ENCODE measurements at regions not wholly inside any gene's neighbourhood (a gene's known extent, or its start where the extent isn't known, plus 50 kb on each side); places are given as distances from the start of the nearest gene placed in this dataset.

- no peaks in the 10 kb centered on the region for H3K9me3 Mint-ChIP-seq
- no peak for DNase-seq
- CTCF ChIA-PET, result no interaction called here
- H3K4me3 Mint-ChIP-seq, result no peak overlapping the region
- H3K27me3 Mint-ChIP-seq, result no peaks in the 10 kb centered on the region
- no peaks in the 10 kb centered on the region for H3K36me3 Mint-ChIP-seq (ENCODE audit: low read depth)
- POLR2A ChIA-PET, result no interaction called here
- no peak overlapping the region for H3K27ac Mint-ChIP-seq
- H3K4me1 Mint-ChIP-seq, result no peaks in the 10 kb centered on the region
Observed at GRCh38 chr11:19598456-19598855, 114.2 kb upstream of the NAV2 start.

GRCh38 chr11:19597876-19598275, 114.8 kb upstream of the NAV2 start:
- H3K9me3 Mint-ChIP-seq, result no peaks in the 10 kb centered on the region
- peaks cover 3% of the 10 kb centered on the region for H3K27me3 Mint-ChIP-seq
- H3K27ac Mint-ChIP-seq, result no peak overlapping the region
- H3K36me3 Mint-ChIP-seq (ENCODE audit: low read depth), result no peaks in the 10 kb centered on the region
- H3K4me3 Mint-ChIP-seq, result no peak overlapping the region
- no peak for DNase-seq
- CTCF ChIA-PET, result no interaction called here
- H3K4me1 Mint-ChIP-seq, result no peaks in the 10 kb centered on the region
- POLR2A ChIA-PET, result no interaction called here

- Mint-ChIP-seq H3K4me1 (no peaks in the 10 kb centered on the region), H3K36me3 (ENCODE audit: low read depth) (no peaks in the 10 kb centered on the region), H3K27me3 (peaks cover 5% of the 10 kb centered on the region), H3K27ac (no peak overlapping the region), H3K4me3 (no peak overlapping the region), H3K9me3 (no peaks in the 10 kb centered on the region)
- CTCF ChIA-PET, result no interaction called here
- POLR2A ChIA-PET, result no interaction called here
- no peak for DNase-seq
Observed at GRCh38 chr11:19597206-19597605, 115.4 kb upstream of the NAV2 start.

GRCh38 chr11:19595840-19596751, 116.5 kb upstream of the NAV2 start:
- no peak overlapping the region for H3K4me3 Mint-ChIP-seq
- ChIA-PET CTCF (no interaction called here), POLR2A (interaction anchor here (0.6 kb wide), 1 partner anchor 139 kb away, joined by 3 read pairs; no protein-coding TSS in a partner anchor)
- H3K4me1 Mint-ChIP-seq, result no peaks in the 10 kb centered on the region
- no peak for DNase-seq
- H3K27me3 Mint-ChIP-seq, result peaks cover 11% of the 10 kb centered on the region
- no peak overlapping the region for H3K27ac Mint-ChIP-seq
- no peaks in the 10 kb centered on the region for H3K9me3 Mint-ChIP-seq
- no peaks in the 10 kb centered on the region for H3K36me3 Mint-ChIP-seq (ENCODE audit: low read depth)

GRCh38 chr11:19595499-19595839, 117.2 kb upstream of the NAV2 start:
- Mint-ChIP-seq H3K4me1 (no peaks in the 10 kb centered on the region), H3K27ac (no peak overlapping the region), H3K4me3 (no peak overlapping the region), H3K27me3 (peaks cover 11% of the 10 kb centered on the region), H3K36me3 (ENCODE audit: low read depth) (no peaks in the 10 kb centered on the region), H3K9me3 (no peaks in the 10 kb centered on the region)
- DNase-seq, result no peak
- ChIA-PET POLR2A (no interaction called here), CTCF (no interaction called here)

GRCh38 chr11:19594326-19594725, 118.3 kb upstream of the NAV2 start:
- Mint-ChIP-seq H3K27ac (no peak overlapping the region), H3K27me3 (peaks cover 11% of the 10 kb centered on the region), H3K4me1 (no peaks in the 10 kb centered on the region), H3K36me3 (ENCODE audit: low read depth) (no peaks in the 10 kb centered on the region), H3K4me3 (no peak overlapping the region), H3K9me3 (no peaks in the 10 kb centered on the region)
- DNase-seq, result no peak
- CTCF ChIA-PET, result no interaction called here
- POLR2A ChIA-PET, result no interaction called here

- DNase-seq, result no peak
- Mint-ChIP-seq H3K36me3 (ENCODE audit: low read depth) (no peaks in the 10 kb centered on the region), H3K9me3 (no peaks in the 10 kb centered on the region), H3K27me3 (peaks cover 11% of the 10 kb centered on the region), H3K4me1 (no peaks in the 10 kb centered on the region), H3K27ac (no peak overlapping the region), H3K4me3 (no peak overlapping the region)
- ChIA-PET POLR2A (no interaction called here), CTCF (no interaction called here)
Observed at GRCh38 chr11:19592842-19593241, 119.8 kb upstream of the NAV2 start.

GRCh38 chr11:19589567-19590260, 122.9 kb upstream of the NAV2 start:
- ChIA-PET POLR2A (no interaction called here), CTCF (interaction anchor here (1.6 kb wide), 1 partner anchor 40 kb away, joined by 3 read pairs; no protein-coding TSS in a partner anchor)
- no peak for DNase-seq
- no peaks in the 10 kb centered on the region for H3K4me1 Mint-ChIP-seq
- H3K27ac Mint-ChIP-seq, result no peak overlapping the region
- H3K9me3 Mint-ChIP-seq, result no peaks in the 10 kb centered on the region
- no peaks in the 10 kb centered on the region for H3K36me3 Mint-ChIP-seq (ENCODE audit: low read depth)
- peaks cover 11% of the 10 kb centered on the region for H3K27me3 Mint-ChIP-seq
- no peak overlapping the region for H3K4me3 Mint-ChIP-seq

- no peak overlapping the region for H3K4me3 Mint-ChIP-seq
- no peaks in the 10 kb centered on the region for H3K9me3 Mint-ChIP-seq
- H3K27me3 Mint-ChIP-seq, result peaks cover 9% of the 10 kb centered on the region
- CTCF ChIA-PET, result no interaction called here
- no peaks in the 10 kb centered on the region for H3K36me3 Mint-ChIP-seq (ENCODE audit: low read depth)
- H3K4me1 Mint-ChIP-seq, result no peaks in the 10 kb centered on the region
- POLR2A ChIA-PET, result no interaction called here
- no peak for DNase-seq
- H3K27ac Mint-ChIP-seq, result no peak overlapping the region
Observed at GRCh38 chr11:19587979-19588378, 124.7 kb upstream of the NAV2 start.

- Mint-ChIP-seq H3K27ac (no peak overlapping the region), H3K27me3 (no peaks in the 10 kb centered on the region), H3K4me3 (no peak overlapping the region), H3K4me1 (no peaks in the 10 kb centered on the region), H3K36me3 (ENCODE audit: low read depth) (no peaks in the 10 kb centered on the region), H3K9me3 (no peaks in the 10 kb centered on the region)
- POLR2A ChIA-PET, result no interaction called here
- DNase-seq, result no peak
- CTCF ChIA-PET, result no interaction called here
Observed at GRCh38 chr11:19580646-19581045, 132.0 kb upstream of the NAV2 start.

GRCh38 chr11:19579957-19580356, 132.7 kb upstream of the NAV2 start:
- H3K4me1 Mint-ChIP-seq, result no peaks in the 10 kb centered on the region
- no peak overlapping the region for H3K4me3 Mint-ChIP-seq
- no peak for DNase-seq
- no peaks in the 10 kb centered on the region for H3K9me3 Mint-ChIP-seq
- H3K27ac Mint-ChIP-seq, result no peak overlapping the region
- no peaks in the 10 kb centered on the region for H3K36me3 Mint-ChIP-seq (ENCODE audit: low read depth)
- CTCF ChIA-PET, result no interaction called here
- POLR2A ChIA-PET, result no interaction called here
- peaks cover 2% of the 10 kb centered on the region for H3K27me3 Mint-ChIP-seq

GRCh38 chr11:19578871-19579270, 133.8 kb upstream of the NAV2 start:
- Mint-ChIP-seq H3K36me3 (ENCODE audit: low read depth) (no peaks in the 10 kb centered on the region), H3K27me3 (peaks cover 2% of the 10 kb centered on the region), H3K9me3 (no peaks in the 10 kb centered on the region), H3K27ac (no peak overlapping the region), H3K4me1 (no peaks in the 10 kb centered on the region), H3K4me3 (no peak overlapping the region)
- ChIA-PET POLR2A (no interaction called here), CTCF (no interaction called here)
- no peak for DNase-seq

- CTCF ChIA-PET, result no interaction called here
- H3K9me3 Mint-ChIP-seq, result no peaks in the 10 kb centered on the region
- H3K36me3 Mint-ChIP-seq (ENCODE audit: low read depth), result no peaks in the 10 kb centered on the region
- H3K4me3 Mint-ChIP-seq, result no peak overlapping the region
- H3K27me3 Mint-ChIP-seq, result peaks cover 4% of the 10 kb centered on the region
- H3K4me1 Mint-ChIP-seq, result no peaks in the 10 kb centered on the region
- DNase-seq, result no peak
- no peak overlapping the region for H3K27ac Mint-ChIP-seq
- POLR2A ChIA-PET, result no interaction called here
Observed at GRCh38 chr11:19577976-19578619, 134.5 kb upstream of the NAV2 start.
